Astrocyte of the cerebellum (primary cell): ENCODE measurements at regions not wholly inside any gene's neighbourhood (a gene's known extent, or its start where the extent isn't known, plus 50 kb on each side); places are given as distances from the start of the nearest gene placed in this dataset.
A peak's percentile ranks its signal among the peaks of the same experiment; 100 is the strongest.

Experiments
- DNase-seq: peaks from one replicate; pipeline ENCODE4 v3.0.0-alpha.2; 2011; ENCODE audit warnings: low read depth
- H3K4me3 ChIP-seq: 2 replicates; pipeline ENCODE4 v1.5.1; 2011; ENCODE audit warnings: mild to moderate bottlenecking, low read depth, low read length, moderate library complexity
- in situ Hi-C: cut with HindIII; loops from 2 replicates; pipeline ENCODE4 v1.10.0; 2017; ENCODE audit warnings: low sequenced_read_pairs
- TF ChIP-seq, protein P1 (sequence below): IDR thresholded peaks from 2 replicates; pipeline ENCODE4 v1.5.1; 2012; ENCODE audit warnings: low read length, low read depth, moderate library complexity, mild to moderate bottlenecking; ENCODE audit errors: missing control alignments

- DNase-seq = no peak
- TF ChIP-seq, protein P1, sequence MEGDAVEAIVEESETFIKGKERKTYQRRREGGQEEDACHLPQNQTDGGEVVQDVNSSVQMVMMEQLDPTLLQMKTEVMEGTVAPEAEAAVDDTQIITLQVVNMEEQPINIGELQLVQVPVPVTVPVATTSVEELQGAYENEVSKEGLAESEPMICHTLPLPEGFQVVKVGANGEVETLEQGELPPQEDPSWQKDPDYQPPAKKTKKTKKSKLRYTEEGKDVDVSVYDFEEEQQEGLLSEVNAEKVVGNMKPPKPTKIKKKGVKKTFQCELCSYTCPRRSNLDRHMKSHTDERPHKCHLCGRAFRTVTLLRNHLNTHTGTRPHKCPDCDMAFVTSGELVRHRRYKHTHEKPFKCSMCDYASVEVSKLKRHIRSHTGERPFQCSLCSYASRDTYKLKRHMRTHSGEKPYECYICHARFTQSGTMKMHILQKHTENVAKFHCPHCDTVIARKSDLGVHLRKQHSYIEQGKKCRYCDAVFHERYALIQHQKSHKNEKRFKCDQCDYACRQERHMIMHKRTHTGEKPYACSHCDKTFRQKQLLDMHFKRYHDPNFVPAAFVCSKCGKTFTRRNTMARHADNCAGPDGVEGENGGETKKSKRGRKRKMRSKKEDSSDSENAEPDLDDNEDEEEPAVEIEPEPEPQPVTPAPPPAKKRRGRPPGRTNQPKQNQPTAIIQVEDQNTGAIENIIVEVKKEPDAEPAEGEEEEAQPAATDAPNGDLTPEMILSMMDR = no peak
- H3K4me3 ChIP-seq = no peak overlapping the region
- in situ Hi-C loops = no loop called here
Observed at GRCh38 chr1:69244211-69244610, 323.5 kb upstream of the LRRC7 start.

- TF ChIP-seq, protein P1 = no peak
- no peak overlapping the region for H3K4me3 ChIP-seq
- in situ Hi-C loops = no loop called here
- no peak for DNase-seq
Observed at GRCh38 chr1:69246109-69246508, 321.6 kb upstream of the LRRC7 start.

DNA sequence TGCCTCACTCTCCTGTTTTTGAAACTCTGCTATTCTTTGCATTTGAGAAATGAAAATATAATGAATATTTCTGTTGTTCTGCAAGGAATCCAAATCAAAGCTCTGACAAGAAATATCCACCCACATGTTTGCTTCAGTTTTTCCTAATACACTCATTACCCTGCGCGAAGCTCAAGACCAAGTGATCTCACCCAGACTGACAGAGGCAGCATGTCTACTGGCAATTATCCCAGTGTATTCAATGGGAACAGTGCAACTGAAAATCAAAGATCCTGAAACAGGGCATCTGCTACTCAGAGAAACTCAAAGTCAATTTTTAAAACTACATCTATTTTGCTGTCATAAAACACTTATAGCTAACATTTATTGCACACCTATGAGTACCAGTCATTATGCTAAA is 321.0 kb upstream of the LRRC7 start:
- in situ Hi-C loops = no loop called here
- no peak for DNase-seq
- H3K4me3 ChIP-seq = no peak overlapping the region
- TF ChIP-seq, protein P1 = no peak

DNA sequence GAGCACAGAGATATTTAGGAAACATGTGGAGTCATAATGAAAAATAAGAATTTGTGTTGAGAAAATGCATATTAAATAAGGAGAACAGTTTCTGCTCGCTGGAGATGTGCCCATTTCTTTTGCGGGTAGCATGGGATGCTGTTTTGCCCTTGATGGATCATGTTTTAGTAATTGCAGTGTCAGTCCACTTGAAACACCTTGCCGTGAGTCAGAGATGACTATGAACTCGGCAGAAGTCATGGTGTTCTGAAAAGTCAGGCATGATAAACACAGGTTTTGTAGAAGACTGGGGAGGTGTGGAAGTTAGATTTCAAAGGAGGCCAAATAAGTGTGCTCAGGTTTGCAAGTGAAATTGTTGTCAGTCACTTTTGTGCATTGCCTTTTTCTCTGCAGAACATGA is 315.0 kb upstream of the LRRC7 start:
- no peak for DNase-seq
- TF ChIP-seq, protein P1 = no peak
- no peak overlapping the region for H3K4me3 ChIP-seq
- in situ Hi-C loops = no loop called here

DNA sequence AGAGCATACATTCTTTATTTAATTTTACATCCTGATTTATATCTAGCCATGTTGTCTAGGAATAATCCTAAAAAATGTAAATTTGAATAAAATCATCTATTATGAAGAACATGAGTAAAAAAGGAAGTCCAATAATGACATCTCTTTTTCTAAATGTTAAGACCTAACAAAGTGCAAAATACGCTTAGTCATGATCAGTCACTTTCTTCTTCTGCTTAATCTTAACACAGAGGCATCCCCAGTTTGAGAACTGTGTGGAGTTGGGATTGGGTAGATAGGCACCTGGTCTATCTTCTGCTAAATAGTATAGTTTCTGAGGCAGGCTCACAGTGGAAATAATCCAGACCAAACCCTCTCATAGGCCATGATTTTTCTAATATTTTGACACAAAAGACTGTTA is 311.7 kb upstream of the LRRC7 start:
- DNase-seq = no peak
- TF ChIP-seq, protein P1 = no peak
- H3K4me3 ChIP-seq = no peak overlapping the region
- in situ Hi-C loops = no loop called here

- DNase-seq = no peak
- TF ChIP-seq, protein P1 = no peak
- in situ Hi-C loops = no loop called here
Observed at GRCh38 chr1:69258842-69259241, 308.9 kb upstream of the LRRC7 start.

DNA sequence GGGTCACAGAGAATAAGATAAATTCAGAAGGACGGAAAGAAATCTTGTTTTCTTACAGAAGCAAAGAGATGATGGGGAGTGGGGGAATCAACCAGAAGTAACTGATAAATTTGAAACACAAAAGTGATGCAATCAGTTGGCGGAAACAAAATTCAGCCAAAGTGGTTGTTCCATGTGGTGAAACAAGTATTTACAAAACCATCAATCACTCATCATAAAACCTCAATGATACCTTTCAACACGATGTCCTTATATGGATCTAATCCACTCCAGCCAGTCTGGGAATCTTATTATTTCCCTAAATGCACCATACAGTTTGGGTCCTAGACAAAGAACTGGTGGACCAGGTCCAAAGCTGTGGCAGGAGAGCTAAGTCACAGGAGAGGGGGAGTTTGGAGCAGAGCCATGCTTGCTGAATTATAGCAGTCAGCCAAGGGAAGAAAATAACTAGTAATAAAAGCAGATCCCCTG is 303.8 kb upstream of the LRRC7 start:
- DNase-seq = peak; percentile 98
- in situ Hi-C loops = no loop called here
- no peak overlapping the region for H3K4me3 ChIP-seq
- TF ChIP-seq, protein P1 = no peak

More at GRCh38 chr1:69258842-69259241, 308.9 kb upstream of the LRRC7 start:
- H3K4me3 ChIP-seq = no peak overlapping the region
